GM10266 (cell line): ENCODE measurements at regions not wholly inside any gene's neighbourhood (a gene's known extent, or its start where the extent isn't known, plus 50 kb on each side); places are given as distances from the start of the nearest gene placed in this dataset.

Experiments used
- DNase-seq: peaks from one replicate; pipeline ENCODE4 v3.0.0; 2012; ENCODE audit errors: extremely low spot score
- CTCF ChIP-seq: IDR thresholded peaks from 2 replicates; pipeline ENCODE4 v1.5.1; 2012; ENCODE audit warnings: mild to moderate bottlenecking, low read depth; ENCODE audit not compliant: control insufficient read depth, insufficient read depth; ENCODE audit errors: missing control alignments

DNA sequence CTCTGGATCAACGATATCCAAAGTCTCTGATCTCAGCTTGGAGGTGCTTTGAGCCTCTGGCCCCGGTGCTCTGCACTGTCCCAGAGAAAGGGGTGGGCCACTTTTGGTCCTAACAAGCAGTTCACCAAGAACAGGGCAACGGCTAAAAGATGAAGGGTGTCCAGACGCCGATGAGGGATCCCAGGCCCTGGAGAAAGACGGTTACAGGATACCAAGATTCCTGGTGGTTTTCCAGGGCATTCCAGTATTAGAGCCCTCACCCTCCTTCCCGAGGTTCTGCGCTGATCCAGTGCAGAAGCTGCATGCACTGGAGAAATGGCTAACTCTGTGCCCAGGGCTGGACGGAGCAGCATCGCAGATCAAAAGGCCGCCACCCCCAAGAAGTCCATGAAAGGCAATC, 149.9 kb upstream of the IRF2BP2 start:
- DNase-seq: no peak
- no peak for TF ChIP-seq CTCF

- DNase-seq: peak; percentile 44
- TF ChIP-seq CTCF: no peak
Observed at GRCh38 chr1:234758851-234759250, 148.9 kb upstream of the IRF2BP2 start.

GRCh38 chr1:234756857-234757256, 146.9 kb upstream of the IRF2BP2 start:
- no peak for TF ChIP-seq CTCF
- no peak for DNase-seq

GRCh38 chr1:234756066-234756774, 146.2 kb upstream of the IRF2BP2 start:
- DNase-seq: no peak
- no peak for TF ChIP-seq CTCF

DNA sequence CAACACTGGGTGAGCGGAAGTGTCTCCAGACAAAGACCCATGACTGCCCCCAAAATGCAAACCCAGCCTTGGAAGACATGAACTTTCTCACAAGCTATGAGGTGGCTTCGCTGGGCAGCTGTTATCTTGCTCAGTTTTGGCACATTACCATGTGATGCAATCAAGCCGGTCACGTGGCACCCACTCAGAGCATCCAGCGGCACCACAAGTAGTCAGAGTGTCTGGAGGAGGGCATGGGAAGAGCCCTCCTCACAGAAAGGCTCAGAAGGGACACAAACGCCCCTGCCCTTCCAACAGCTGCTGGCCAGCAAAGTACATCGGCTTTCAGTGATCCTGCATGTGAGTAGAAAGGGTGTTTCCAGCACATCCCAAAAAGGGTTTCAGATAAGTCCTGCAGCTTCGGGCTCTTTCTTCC, 145.5 kb upstream of the IRF2BP2 start:
- no peak for TF ChIP-seq CTCF

DNA sequence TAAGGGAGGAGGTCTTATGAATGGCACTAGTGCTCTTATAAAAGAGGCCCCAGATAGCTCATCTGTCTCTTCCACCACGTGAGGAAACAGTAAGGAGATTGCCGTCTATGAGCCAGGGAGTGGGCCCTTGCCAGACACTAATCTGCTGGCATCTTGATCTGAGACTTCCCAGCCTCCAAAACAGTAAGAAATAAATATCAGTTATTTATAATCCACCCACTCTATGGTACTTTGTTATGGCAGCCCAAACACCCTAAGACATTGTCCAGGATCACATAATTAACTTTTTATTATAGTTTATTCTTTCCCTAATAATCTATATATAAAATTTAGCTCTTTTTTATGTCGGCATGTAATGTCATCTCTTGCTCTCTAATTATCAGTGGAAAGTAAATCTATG, 144.0 kb upstream of the IRF2BP2 start:
- DNase-seq: no peak
- TF ChIP-seq CTCF: no peak

More for the DNA sequence above, 145.5 kb upstream of the IRF2BP2 start:
- DNase-seq: no peak

GRCh38 chr1:234752927-234753326, 142.9 kb upstream of the IRF2BP2 start:
- no peak for TF ChIP-seq CTCF
- no peak for DNase-seq
